ENCODE measurements at regions not wholly inside any gene's neighbourhood (a gene's known extent, or its start where the extent isn't known, plus 50 kb on each side); places are given as distances from the start of the nearest gene placed in this dataset.

DNA sequence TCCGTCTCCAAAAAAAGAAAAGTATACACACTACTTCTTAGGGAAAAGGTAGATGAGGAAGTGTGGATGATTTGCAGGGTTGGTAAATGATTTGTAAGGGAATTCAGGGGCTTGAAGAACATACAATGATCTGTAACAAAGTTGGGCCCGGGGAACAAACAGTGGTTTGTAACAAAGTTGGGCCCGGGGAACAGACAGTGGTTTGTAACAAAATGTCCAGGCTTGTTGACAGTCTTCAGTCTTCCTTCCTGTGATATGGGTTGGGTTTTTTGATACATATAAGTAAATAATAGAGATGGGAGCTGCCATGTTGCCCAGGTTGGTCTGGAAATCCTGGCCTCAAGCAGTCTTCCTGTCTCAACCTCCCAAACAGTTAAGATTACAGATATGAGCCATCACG is 83.3 kb upstream of the UXS1 start:
- TF ChIP-seq, protein P1, sequence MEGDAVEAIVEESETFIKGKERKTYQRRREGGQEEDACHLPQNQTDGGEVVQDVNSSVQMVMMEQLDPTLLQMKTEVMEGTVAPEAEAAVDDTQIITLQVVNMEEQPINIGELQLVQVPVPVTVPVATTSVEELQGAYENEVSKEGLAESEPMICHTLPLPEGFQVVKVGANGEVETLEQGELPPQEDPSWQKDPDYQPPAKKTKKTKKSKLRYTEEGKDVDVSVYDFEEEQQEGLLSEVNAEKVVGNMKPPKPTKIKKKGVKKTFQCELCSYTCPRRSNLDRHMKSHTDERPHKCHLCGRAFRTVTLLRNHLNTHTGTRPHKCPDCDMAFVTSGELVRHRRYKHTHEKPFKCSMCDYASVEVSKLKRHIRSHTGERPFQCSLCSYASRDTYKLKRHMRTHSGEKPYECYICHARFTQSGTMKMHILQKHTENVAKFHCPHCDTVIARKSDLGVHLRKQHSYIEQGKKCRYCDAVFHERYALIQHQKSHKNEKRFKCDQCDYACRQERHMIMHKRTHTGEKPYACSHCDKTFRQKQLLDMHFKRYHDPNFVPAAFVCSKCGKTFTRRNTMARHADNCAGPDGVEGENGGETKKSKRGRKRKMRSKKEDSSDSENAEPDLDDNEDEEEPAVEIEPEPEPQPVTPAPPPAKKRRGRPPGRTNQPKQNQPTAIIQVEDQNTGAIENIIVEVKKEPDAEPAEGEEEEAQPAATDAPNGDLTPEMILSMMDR (conservative IDR thresholded peaks at IDR 0.05; ENCODE audit: low read length), result no peak
- TF ChIP-seq EZH2phosphoT487 (IDR thresholded peaks at IDR 0.05; ENCODE audit: borderline replicate concordance), result no peak
